K562 (cell line): ENCODE measurements at regions not wholly inside any gene's neighbourhood (a gene's known extent, or its start where the extent isn't known, plus 50 kb on each side); places are given as distances from the start of the nearest gene placed in this dataset.

Experiments used
- FOXK1 ChIP-seq: sonication (generic); formaldehyde crosslinking; IDR thresholded peaks from 2 replicates; pipeline ENCODE4 v1.8.0; 2022; ENCODE audit warnings: missing genetic modification reagents, mild to moderate bottlenecking, borderline replicate concordance
- GABPA ChIP-seq: fragments of 200-800 bp; sonication (Bioruptor generic); conservative IDR thresholded peaks from 2 replicates; pipeline ENCODE4 v1.6.1; 2016; ENCODE audit warnings: low read depth, missing genetic modification characterization, missing compliant biosample characterization
- KLF1 ChIP-seq: fragments of 450-650 bp; IDR thresholded peaks from 2 replicates; pipeline ENCODE4 v1.6.1; 2016; ENCODE audit warnings: missing genetic modification characterization, missing compliant biosample characterization
- L3MBTL2 ChIP-seq: fragments of 450-650 bp; IDR thresholded peaks from 2 replicates; pipeline ENCODE4 v1.6.1; 2016; ENCODE audit warnings: mild to moderate bottlenecking, moderate library complexity
- RERE ChIP-seq: sonication (generic); formaldehyde crosslinking; IDR thresholded peaks from 2 replicates; pipeline ENCODE4 v1.8.0; 2023; ENCODE audit warnings: missing genetic modification reagents, mild to moderate bottlenecking, borderline replicate concordance
- TCFL5 ChIP-seq: fragments of 250-450 bp; sonication (Bioruptor Pico); conservative IDR thresholded peaks from 2 replicates; pipeline ENCODE4 v1.6.1; 2021; ENCODE audit warnings: mild to moderate bottlenecking, moderate library complexity, matching md5 sums
- TRIM25 ChIP-seq: fragments of 450-650 bp; IDR thresholded peaks from 2 replicates; pipeline ENCODE4 v1.7.0; 2016; ENCODE audit warnings: borderline replicate concordance
- ZNF408 ChIP-seq: fragments of 250-450 bp; sonication (Bioruptor Pico); IDR thresholded peaks from 2 replicates; pipeline ENCODE4 v1.4.0; 2020; ENCODE audit warnings: low read depth, mild to moderate bottlenecking, moderate library complexity

GRCh38 chr4:163070023-163070422 lies 96.7 kb downstream of the NAF1 start:
- TF ChIP-seq GABPA (tag): no peak
- TF ChIP-seq KLF1: no peak
- TF ChIP-seq RERE (CRISPR knock-in tag): no peak
- TF ChIP-seq TCFL5 (CRISPR knock-in tag): no peak
- no peak for TF ChIP-seq FOXK1 (CRISPR knock-in tag)
- no peak for TF ChIP-seq TRIM25
- no peak for TF ChIP-seq ZNF408 (CRISPR knock-in tag)
- TF ChIP-seq L3MBTL2: no peak
